CD4-positive, alpha-beta T cell (primary cell): ENCODE measurements at regions not wholly inside any gene's neighbourhood (a gene's known extent, or its start where the extent isn't known, plus 50 kb on each side); places are given as distances from the start of the nearest gene placed in this dataset.

ENCODE experiments used
- ATAC-seq: fragments of 200-7000 bp; cut with Tn5 transposase; one replicate; pipeline ENCODE4 v1.10.0; 2022; ENCODE audit warnings: mild to moderate bottlenecking; ENCODE audit not compliant: poor library complexity
- CTCF ChIA-PET: fragments of 350-600 bp; sonication (Branson Sonifier 250); formaldehyde crosslinking; loops from one replicate; lab custom pipeline; 2021; ENCODE audit warnings: antibody characterized with exemption, inconsistent platforms; lab: Charles Lee
- POLR2A ChIA-PET: fragments of 350-600 bp; sonication (Branson Sonifier 250); formaldehyde crosslinking; loops from one replicate; lab custom pipeline; 2021; ENCODE audit warnings: antibody characterized with exemption, inconsistent platforms; lab: Charles Lee
- DNase-seq, 14 experiments: peaks; one replicate each; pipeline ENCODE4 v3.0.0-alpha.2; 2013 to 2020; ENCODE audit warnings: mixed read lengths in 2 of 14
- H3K27ac ChIP-seq, 2 donors: one replicate each; pipeline versions ENCODE4 v1.5.1 to v1.7.0; 2013; ENCODE audit warnings: low read length in 2 of 2, low read depth in 1 of 2, mild to moderate bottlenecking in 1 of 2
- H3K27me3 ChIP-seq, 2 experiments: 1 replicate in 1 of 2; 2 replicates in 1 of 2; pipeline versions ENCODE4 v1.6.1 to v1.7.0; 2013; ENCODE audit warnings: low read length in 2 of 2, control low read depth in 1 of 2, mild to moderate bottlenecking in 1 of 2, moderate library complexity in 1 of 2; ENCODE audit not compliant: insufficient read depth in 2 of 2, control insufficient read depth in 1 of 2
- H3K36me3 ChIP-seq: one replicate; pipeline ENCODE4 v1.6.1; 2013; ENCODE audit warnings: low read length, control low read depth; ENCODE audit not compliant: insufficient read depth
- H3K4me1 ChIP-seq: one replicate; pipeline ENCODE4 v1.6.1; 2013; ENCODE audit warnings: low read length, control low read depth; ENCODE audit not compliant: insufficient read depth
- H3K4me3 ChIP-seq: one replicate; pipeline ENCODE4 v1.5.1; 2013; ENCODE audit warnings: mild to moderate bottlenecking, low read length, moderate library complexity
- H3K9me3 ChIP-seq, 2 experiments: 1 replicate in 1 of 2; 2 replicates in 1 of 2; pipeline versions ENCODE4 v1.6.1 to v1.7.0; 2013; ENCODE audit warnings: low read length in 2 of 2, mild to moderate bottlenecking in 2 of 2, control low read depth in 1 of 2, moderate library complexity in 1 of 2; ENCODE audit not compliant: control insufficient read depth in 1 of 2, insufficient read depth in 1 of 2
- H3K27ac Mint-ChIP-seq: one replicate; pipeline ENCODE4 v1.8.0; 2020; ENCODE audit warnings: mixed read lengths
- H3K27me3 Mint-ChIP-seq: one replicate; pipeline ENCODE4 v1.8.0; 2021; ENCODE audit warnings: mixed read lengths
- H3K36me3 Mint-ChIP-seq: one replicate; pipeline ENCODE4 v1.8.0; 2021; ENCODE audit warnings: low read depth, mixed read lengths
- H3K4me1 Mint-ChIP-seq: one replicate; pipeline ENCODE4 v1.8.0; 2021; ENCODE audit warnings: low read depth, mixed read lengths
- H3K4me3 Mint-ChIP-seq: one replicate; pipeline ENCODE4 v1.8.0; 2020; ENCODE audit warnings: mild to moderate bottlenecking, mixed read lengths
- H3K9me3 Mint-ChIP-seq: one replicate; pipeline ENCODE4 v1.8.0; 2020; ENCODE audit warnings: mixed read lengths
- CTCF ChIP-seq: fragments of 200-600 bp; IDR thresholded peaks from one replicate; pipeline ENCODE4 v1.8.0; 2022; ENCODE audit warnings: antibody characterized with exemption, mild to moderate bottlenecking
- intact Hi-C, 2 experiments: fragments of 100-400 bp; cut with DNase I in 1 of 2; cut with micrococcal nuclease in 1 of 2; formaldehyde crosslinking; loops; one replicate each; pipeline versions ENCODE4 v1.15.1 to v1.9.0; 2023 to 2025; cut with DNase I, micrococcal nuclease

- H3K4me3 ChIP-seq = no peak overlapping the region
- intact Hi-C loops = no loop called here
- no peak overlapping the region for H3K4me3 Mint-ChIP-seq
- H3K27ac ChIP-seq = no peak overlapping the region
- H3K4me1 ChIP-seq = no peaks in the 10 kb centered on the region
- H3K27me3 Mint-ChIP-seq = no peaks in the 10 kb centered on the region
- no peaks in the 10 kb centered on the region for H3K36me3 Mint-ChIP-seq
- ATAC-seq = no peak
- H3K4me1 Mint-ChIP-seq = no peaks in the 10 kb centered on the region
- no peak overlapping the region for H3K27ac Mint-ChIP-seq
- ChIA-PET CTCF (no interaction called here), POLR2A (no interaction called here)
- H3K36me3 ChIP-seq = no peaks in the 10 kb centered on the region
- peaks cover 5% of the 10 kb centered on the region for H3K9me3 Mint-ChIP-seq
- no peak for DNase-seq
- H3K9me3 ChIP-seq = peaks cover 0 to 4% of the 10 kb centered on the region in 2 experiments
- H3K27me3 ChIP-seq = no peaks in the 10 kb centered on the region
- TF ChIP-seq CTCF = no peak
Measured at GRCh38 chr13:109954441-109954840, 168.1 kb upstream of the IRS2 start.

DNA sequence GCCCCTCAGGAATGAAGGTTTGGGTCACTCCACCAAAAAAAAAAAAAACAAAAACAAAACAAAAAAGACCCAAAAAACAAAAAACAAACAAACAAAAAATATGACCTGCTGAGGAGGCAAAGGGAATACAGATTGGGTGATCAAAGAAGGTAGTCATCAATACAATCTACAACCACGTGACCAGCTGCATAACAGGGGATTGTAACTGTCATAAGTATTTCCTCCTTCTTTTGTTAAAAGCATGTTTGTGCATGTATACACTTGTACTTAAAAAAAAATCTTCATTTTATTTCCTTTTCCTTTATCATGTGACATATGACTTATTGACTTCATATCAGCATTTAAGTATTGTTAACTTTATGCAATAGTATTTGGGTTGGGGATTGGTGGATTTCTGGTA is 165.1 kb upstream of the IRS2 start:
- DNase-seq (no peak), ATAC-seq (no peak)
- H3K4me3 ChIP-seq = no peak overlapping the region
- H3K4me3 Mint-ChIP-seq = no peak overlapping the region
- no peak for TF ChIP-seq CTCF
- intact Hi-C loops = no loop called here
- H3K27me3 ChIP-seq = no peaks in the 10 kb centered on the region
- no peaks in the 10 kb centered on the region for H3K36me3 Mint-ChIP-seq
- no peaks in the 10 kb centered on the region for H3K9me3 ChIP-seq
- ChIA-PET POLR2A (no interaction called here), CTCF (interaction anchor here (0.7 kb wide), 1 partner anchor 20 kb away, joined by 3 read pairs; no protein-coding TSS in a partner anchor)
- H3K4me1 ChIP-seq = no peaks in the 10 kb centered on the region
- H3K36me3 ChIP-seq = no peaks in the 10 kb centered on the region
- no peaks in the 10 kb centered on the region for H3K4me1 Mint-ChIP-seq
- no peak overlapping the region for H3K27ac ChIP-seq
- no peak overlapping the region for H3K27ac Mint-ChIP-seq
- no peaks in the 10 kb centered on the region for H3K27me3 Mint-ChIP-seq
- H3K9me3 Mint-ChIP-seq = no peaks in the 10 kb centered on the region

GRCh38 chr13:109949397-109949796 is 163.0 kb upstream of the IRS2 start:
- no peaks in the 10 kb centered on the region for H3K36me3 Mint-ChIP-seq
- no peak overlapping the region for H3K27ac Mint-ChIP-seq
- no peak overlapping the region for H3K4me3 Mint-ChIP-seq
- CTCF ChIA-PET = no interaction called here
- Histone ChIP-seq H3K36me3 (no peaks in the 10 kb centered on the region), H3K27me3 (no peaks in the 10 kb centered on the region), H3K4me3 (no peak overlapping the region), H3K9me3 (no peaks in the 10 kb centered on the region), H3K4me1 (no peaks in the 10 kb centered on the region), H3K27ac (no peak overlapping the region)
- ATAC-seq (no peak), DNase-seq (no peak)
- peaks cover 2% of the 10 kb centered on the region for H3K9me3 Mint-ChIP-seq
- intact Hi-C loops = no loop called here
- H3K27me3 Mint-ChIP-seq = no peaks in the 10 kb centered on the region
- no peak for TF ChIP-seq CTCF
- no peaks in the 10 kb centered on the region for H3K4me1 Mint-ChIP-seq
- POLR2A ChIA-PET = no interaction called here
